ENCODE measurements at regions not wholly inside any gene's neighbourhood (a gene's known extent, or its start where the extent isn't known, plus 50 kb on each side); places are given as distances from the start of the nearest gene placed in this dataset.
A peak's percentile ranks its signal among the peaks of the same experiment; 100 is the strongest.

GRCh38 chr5:57613741-57614140 lies 131.1 kb upstream of the ACTBL2 start:
- no peak for DNase-seq
- Histone ChIP-seq H3K27me3 (ENCODE audit: insufficient read depth, low read length, poor library complexity, severe bottlenecking) (no peaks in the 10 kb centered on the region), H3K27ac (ENCODE audit: low read depth, low read length) (no peak overlapping the region), H3K4me1 (ENCODE audit: insufficient read depth, low read length) (no peaks in the 10 kb centered on the region), H3K36me3 (ENCODE audit: insufficient read depth, low read length) (no peaks in the 10 kb centered on the region), H3K9me3 (ENCODE audit: low read length) (no peaks in the 10 kb centered on the region), H3K4me3 (ENCODE audit: low read length) (no peak overlapping the region)
- no peak overlapping the region for H3K4me3 Mint-ChIP-seq
- no peaks in the 10 kb centered on the region for H3K9me3 Mint-ChIP-seq
- ChIA-PET CTCF (no interaction called here), POLR2A (no interaction called here)
- H3K36me3 Mint-ChIP-seq = no peaks in the 10 kb centered on the region
- no peaks in the 10 kb centered on the region for H3K27me3 Mint-ChIP-seq
- H3K4me1 Mint-ChIP-seq = no peaks in the 10 kb centered on the region
- no peak overlapping the region for H3K27ac Mint-ChIP-seq

- ChIA-PET CTCF (no interaction called here), POLR2A (no interaction called here)
- Mint-ChIP-seq H3K27ac (no peak overlapping the region), H3K4me1 (no peaks in the 10 kb centered on the region), H3K27me3 (no peaks in the 10 kb centered on the region), H3K9me3 (peaks cover 0 to 4% (median 0%) of the 10 kb centered on the region in 5 donors), H3K4me3 (no peak overlapping the region), H3K36me3 (no peaks in the 10 kb centered on the region)
- no peak overlapping the region for H3K27ac ChIP-seq (ENCODE audit: low read depth, low read length)
- no peaks in the 10 kb centered on the region for H3K4me1 ChIP-seq (ENCODE audit: insufficient read depth, low read length)
- no peak overlapping the region for H3K4me3 ChIP-seq (ENCODE audit: low read length)
- H3K27me3 ChIP-seq (ENCODE audit: insufficient read depth, low read length, poor library complexity, severe bottlenecking) = no peaks in the 10 kb centered on the region
- H3K36me3 ChIP-seq (ENCODE audit: insufficient read depth, low read length) = no peaks in the 10 kb centered on the region
- DNase-seq = no peak
- H3K9me3 ChIP-seq (ENCODE audit: low read length) = no peaks in the 10 kb centered on the region
Measured at GRCh38 chr5:57611177-57611576, 128.6 kb upstream of the ACTBL2 start.

- no peaks in the 10 kb centered on the region for H3K36me3 ChIP-seq (ENCODE audit: insufficient read depth, low read length)
- no peaks in the 10 kb centered on the region for H3K4me1 Mint-ChIP-seq
- no peak overlapping the region for H3K4me3 Mint-ChIP-seq
- no peaks in the 10 kb centered on the region for H3K27me3 ChIP-seq (ENCODE audit: insufficient read depth, low read length, poor library complexity, severe bottlenecking)
- H3K27me3 Mint-ChIP-seq = no peaks in the 10 kb centered on the region
- DNase-seq = no peak
- H3K4me3 ChIP-seq (ENCODE audit: low read length) = no peak overlapping the region
- no peaks in the 10 kb centered on the region for H3K36me3 Mint-ChIP-seq
- no peaks in the 10 kb centered on the region for H3K9me3 ChIP-seq (ENCODE audit: low read length)
- ChIA-PET POLR2A (no interaction called here), CTCF (no interaction called here)
- no peak overlapping the region for H3K27ac Mint-ChIP-seq
- no peak overlapping the region for H3K27ac ChIP-seq (ENCODE audit: low read depth, low read length)
- H3K4me1 ChIP-seq (ENCODE audit: insufficient read depth, low read length) = no peaks in the 10 kb centered on the region
- H3K9me3 Mint-ChIP-seq = peaks cover 0 to 4% (median 0%) of the 10 kb centered on the region in 5 donors
Measured at GRCh38 chr5:57608542-57608941, 125.9 kb upstream of the ACTBL2 start.

GRCh38 chr5:57601996-57602395 lies 119.4 kb upstream of the ACTBL2 start:
- no peaks in the 10 kb centered on the region for H3K4me1 ChIP-seq (ENCODE audit: insufficient read depth, low read length)
- no peaks in the 10 kb centered on the region for H3K27me3 ChIP-seq (ENCODE audit: insufficient read depth, low read length, poor library complexity, severe bottlenecking)
- peaks cover 0 to 13% of the 10 kb centered on the region in 2 donors for H3K27me3 Mint-ChIP-seq
- no peak overlapping the region for H3K27ac ChIP-seq (ENCODE audit: low read depth, low read length)
- H3K36me3 Mint-ChIP-seq = no peaks in the 10 kb centered on the region
- no peaks in the 10 kb centered on the region for H3K36me3 ChIP-seq (ENCODE audit: insufficient read depth, low read length)
- DNase-seq = no peak
- CTCF ChIA-PET = no interaction called here
- POLR2A ChIA-PET = no interaction called here
- H3K27ac Mint-ChIP-seq = peak overlapping the region in 1 of 8 donors; percentile 92
- no peaks in the 10 kb centered on the region for H3K4me1 Mint-ChIP-seq
- no peaks in the 10 kb centered on the region for H3K9me3 ChIP-seq (ENCODE audit: low read length)
- H3K4me3 ChIP-seq (ENCODE audit: low read length) = no peak overlapping the region
- H3K4me3 Mint-ChIP-seq = no peak overlapping the region
- H3K9me3 Mint-ChIP-seq = peaks cover 0 to 4% (median 0%) of the 10 kb centered on the region in 5 donors

GRCh38 chr5:57600321-57600720 lies 117.7 kb upstream of the ACTBL2 start:
- Mint-ChIP-seq H3K9me3 (peaks cover 0 to 4% (median 0%) of the 10 kb centered on the region in 5 donors), H3K27ac (no peak overlapping the region), H3K27me3 (peaks cover 0 to 13% of the 10 kb centered on the region in 2 donors), H3K4me1 (no peaks in the 10 kb centered on the region), H3K4me3 (no peak overlapping the region), H3K36me3 (no peaks in the 10 kb centered on the region)
- H3K27me3 ChIP-seq (ENCODE audit: insufficient read depth, low read length, poor library complexity, severe bottlenecking) = no peaks in the 10 kb centered on the region
- no peaks in the 10 kb centered on the region for H3K9me3 ChIP-seq (ENCODE audit: low read length)
- H3K4me3 ChIP-seq (ENCODE audit: low read length) = no peak overlapping the region
- H3K36me3 ChIP-seq (ENCODE audit: insufficient read depth, low read length) = no peaks in the 10 kb centered on the region
- ChIA-PET CTCF (no interaction called here), POLR2A (no interaction called here)
- H3K4me1 ChIP-seq (ENCODE audit: insufficient read depth, low read length) = no peaks in the 10 kb centered on the region
- no peak for DNase-seq
- no peak overlapping the region for H3K27ac ChIP-seq (ENCODE audit: low read depth, low read length)

GRCh38 chr5:57598756-57599155 lies 116.1 kb upstream of the ACTBL2 start:
- ChIA-PET POLR2A (no interaction called here), CTCF (no interaction called here)
- no peak overlapping the region for H3K4me3 ChIP-seq (ENCODE audit: low read length)
- Mint-ChIP-seq H3K9me3 (peaks cover 0 to 4% (median 0%) of the 10 kb centered on the region in 5 donors), H3K27ac (no peak overlapping the region), H3K4me3 (no peak overlapping the region), H3K36me3 (no peaks in the 10 kb centered on the region), H3K27me3 (peaks cover 0 to 13% of the 10 kb centered on the region in 2 donors), H3K4me1 (no peaks in the 10 kb centered on the region)
- H3K9me3 ChIP-seq (ENCODE audit: low read length) = no peaks in the 10 kb centered on the region
- H3K27ac ChIP-seq (ENCODE audit: low read depth, low read length) = no peak overlapping the region
- no peaks in the 10 kb centered on the region for H3K36me3 ChIP-seq (ENCODE audit: insufficient read depth, low read length)
- H3K27me3 ChIP-seq (ENCODE audit: insufficient read depth, low read length, poor library complexity, severe bottlenecking) = no peaks in the 10 kb centered on the region
- no peak for DNase-seq
- H3K4me1 ChIP-seq (ENCODE audit: insufficient read depth, low read length) = no peaks in the 10 kb centered on the region

GRCh38 chr5:57598097-57598496 lies 115.5 kb upstream of the ACTBL2 start:
- H3K4me1 ChIP-seq (ENCODE audit: insufficient read depth, low read length) = no peaks in the 10 kb centered on the region
- no peaks in the 10 kb centered on the region for H3K4me1 Mint-ChIP-seq
- H3K4me3 ChIP-seq (ENCODE audit: low read length) = no peak overlapping the region
- H3K4me3 Mint-ChIP-seq = no peak overlapping the region
- H3K36me3 Mint-ChIP-seq = no peaks in the 10 kb centered on the region
- CTCF ChIA-PET = no interaction called here
- peaks cover 0 to 13% of the 10 kb centered on the region in 2 donors for H3K27me3 Mint-ChIP-seq
- H3K27ac ChIP-seq (ENCODE audit: low read depth, low read length) = no peak overlapping the region
- no peaks in the 10 kb centered on the region for H3K9me3 ChIP-seq (ENCODE audit: low read length)
- H3K9me3 Mint-ChIP-seq = peaks cover 0 to 4% (median 0%) of the 10 kb centered on the region in 5 donors
- no peak for DNase-seq
- POLR2A ChIA-PET = no interaction called here
- H3K36me3 ChIP-seq (ENCODE audit: insufficient read depth, low read length) = no peaks in the 10 kb centered on the region
- no peak overlapping the region for H3K27ac Mint-ChIP-seq
- H3K27me3 ChIP-seq (ENCODE audit: insufficient read depth, low read length, poor library complexity, severe bottlenecking) = no peaks in the 10 kb centered on the region

- Mint-ChIP-seq H3K4me1 (no peaks in the 10 kb centered on the region), H3K9me3 (peaks cover 0 to 4% (median 0%) of the 10 kb centered on the region in 5 donors), H3K27me3 (peaks cover 0 to 6% of the 10 kb centered on the region in 2 donors), H3K4me3 (no peak overlapping the region), H3K36me3 (no peaks in the 10 kb centered on the region), H3K27ac (no peak overlapping the region)
- Histone ChIP-seq H3K4me1 (ENCODE audit: insufficient read depth, low read length) (no peaks in the 10 kb centered on the region), H3K36me3 (ENCODE audit: insufficient read depth, low read length) (no peaks in the 10 kb centered on the region), H3K27me3 (ENCODE audit: insufficient read depth, low read length, poor library complexity, severe bottlenecking) (no peaks in the 10 kb centered on the region), H3K27ac (ENCODE audit: low read depth, low read length) (no peak overlapping the region), H3K4me3 (ENCODE audit: low read length) (no peak overlapping the region), H3K9me3 (ENCODE audit: low read length) (no peaks in the 10 kb centered on the region)
- ChIA-PET CTCF (no interaction called here), POLR2A (no interaction called here)
- DNase-seq = no peak
Measured at GRCh38 chr5:57595523-57595991, 112.9 kb upstream of the ACTBL2 start.

- Mint-ChIP-seq H3K27ac (no peak overlapping the region), H3K36me3 (no peaks in the 10 kb centered on the region), H3K4me1 (no peaks in the 10 kb centered on the region), H3K9me3 (peaks cover 0 to 4% (median 0%) of the 10 kb centered on the region in 5 donors), H3K4me3 (no peak overlapping the region), H3K27me3 (peaks cover 0 to 6% of the 10 kb centered on the region in 2 donors)
- Histone ChIP-seq H3K36me3 (ENCODE audit: insufficient read depth, low read length) (no peaks in the 10 kb centered on the region), H3K4me3 (ENCODE audit: low read length) (no peak overlapping the region), H3K4me1 (ENCODE audit: insufficient read depth, low read length) (no peaks in the 10 kb centered on the region), H3K27me3 (ENCODE audit: insufficient read depth, low read length, poor library complexity, severe bottlenecking) (no peaks in the 10 kb centered on the region), H3K9me3 (ENCODE audit: low read length) (no peaks in the 10 kb centered on the region), H3K27ac (ENCODE audit: low read depth, low read length) (no peak overlapping the region)
- CTCF ChIA-PET = no interaction called here
- POLR2A ChIA-PET = no interaction called here
- no peak for DNase-seq
Measured at GRCh38 chr5:57594436-57594835, 111.8 kb upstream of the ACTBL2 start.

Data from CD8-positive, alpha-beta memory T cell (primary cell).